CD14-positive monocyte (primary cell): ENCODE measurements at regions not wholly inside any gene's neighbourhood (a gene's known extent, or its start where the extent isn't known, plus 50 kb on each side); places are given as distances from the start of the nearest gene placed in this dataset.
A peak's percentile ranks its signal among the peaks of the same experiment; 100 is the strongest.

Experiments used
- DNase-seq, 3 donors: peaks; one replicate each; pipeline ENCODE4 v3.0.0-alpha.2; 2011 to 2022
- H2AFZ ChIP-seq: 2 replicates; pipeline ENCODE4 v1.6.0; 2012; ENCODE audit warnings: mild to moderate bottlenecking, low read depth, low read length, inconsistent platforms; ENCODE audit not compliant: insufficient read depth, poor library complexity, severe bottlenecking
- H3K27ac ChIP-seq, 2 donors: 1 replicate in 1 of 2; 2 replicates in 1 of 2; pipeline ENCODE4 v1.5.1; 2012 to 2013; ENCODE audit warnings: low read length in 2 of 2, control low read depth in 1 of 2, inconsistent platforms in 1 of 2, low read depth in 1 of 2, mild to moderate bottlenecking in 1 of 2
- H3K27me3 ChIP-seq, 2 donors: one replicate each; pipeline versions ENCODE4 v1.6.0 to v1.6.1; 2011 to 2013; ENCODE audit warnings: low read length in 2 of 2; ENCODE audit not compliant: control insufficient read depth in 2 of 2, insufficient read depth in 2 of 2
- H3K36me3 ChIP-seq, 2 donors: replicated peaks in 1 of 2; 1 replicate in 1 of 2; 2 replicates in 1 of 2; pipeline versions ENCODE4 v1.5.1 to v1.6.1; 2012 to 2013; ENCODE audit warnings: low read length in 2 of 2, control low read depth in 1 of 2, inconsistent platforms in 1 of 2, mild to moderate bottlenecking in 1 of 2; ENCODE audit not compliant: insufficient read depth in 2 of 2, control insufficient read depth in 1 of 2
- H3K4me1 ChIP-seq, 2 donors: 1 replicate in 1 of 2; 2 replicates in 1 of 2; pipeline versions ENCODE4 v1.5.1 to v1.6.1; 2012 to 2013; ENCODE audit warnings: low read length in 2 of 2, control low read depth in 1 of 2, inconsistent platforms in 1 of 2, mild to moderate bottlenecking in 1 of 2, moderate library complexity in 1 of 2; ENCODE audit not compliant: insufficient read depth in 2 of 2, control insufficient read depth in 1 of 2
- H3K4me2 ChIP-seq: replicated peaks from 2 replicates; pipeline ENCODE3; 2012; ENCODE audit warnings: low read length, moderate library complexity, mild to moderate bottlenecking; ENCODE audit not compliant: poor library complexity, severe bottlenecking; ENCODE audit errors: extremely low read depth
- H3K4me3 ChIP-seq, 3 experiments: fragments of 200-600 bp in 1 of 3; sonication (generic) in 1 of 3; replicated peaks in 1 of 3; 1 replicate in 2 of 3; 2 replicates in 1 of 3; pipeline ENCODE4 v1.5.1; 2011 to 2013; ENCODE audit warnings: low read length in 3 of 3, mild to moderate bottlenecking in 3 of 3, control low read depth in 2 of 3, low read depth in 2 of 3, inconsistent platforms in 1 of 3, moderate library complexity in 1 of 3
- H3K79me2 ChIP-seq: 2 replicates; pipeline ENCODE4 v1.6.0; 2012; ENCODE audit warnings: mild to moderate bottlenecking, control low read depth, inconsistent platforms, low read length, moderate library complexity; ENCODE audit not compliant: insufficient read depth
- H3K9ac ChIP-seq: 2 replicates; pipeline ENCODE4 v1.6.0; 2017; ENCODE audit warnings: low read length, mild to moderate bottlenecking; ENCODE audit not compliant: insufficient read depth, poor library complexity, severe bottlenecking
- H3K9me3 ChIP-seq, 2 donors: replicated peaks in 1 of 2; 1 replicate in 1 of 2; 2 replicates in 1 of 2; pipeline versions ENCODE4 v1.5.1 to v1.6.1; 2012 to 2013; ENCODE audit warnings: low read length in 2 of 2, control low read depth in 1 of 2; ENCODE audit not compliant: control insufficient read depth in 1 of 2, insufficient read depth in 1 of 2
- H4K20me1 ChIP-seq: 2 replicates; pipeline ENCODE4 v1.6.0; 2012; ENCODE audit warnings: mild to moderate bottlenecking, low read length, control low read depth, moderate library complexity; ENCODE audit not compliant: insufficient read depth
- H3K27ac Mint-ChIP-seq, 7 donors: one replicate each; pipeline ENCODE4 v1.8.0; 2020; ENCODE audit warnings: mild to moderate bottlenecking in 7 of 7, mixed read lengths in 7 of 7, moderate library complexity in 6 of 7, inconsistent platforms in 2 of 7
- H3K27me3 Mint-ChIP-seq, 3 donors: one replicate each; pipeline ENCODE4 v1.8.0; 2021 to 2022; ENCODE audit warnings: low read depth in 3 of 3, mild to moderate bottlenecking in 3 of 3, mixed read lengths in 3 of 3, moderate library complexity in 3 of 3, inconsistent platforms in 1 of 3
- H3K36me3 Mint-ChIP-seq, 2 donors: one replicate each; pipeline ENCODE4 v1.8.0; 2020; ENCODE audit warnings: mixed read lengths in 2 of 2, inconsistent platforms in 1 of 2, mild to moderate bottlenecking in 1 of 2
- H3K4me1 Mint-ChIP-seq: one replicate; pipeline ENCODE4 v1.8.0; 2020; ENCODE audit warnings: mild to moderate bottlenecking, mixed read lengths
- H3K4me3 Mint-ChIP-seq, 2 donors: one replicate each; pipeline ENCODE4 v1.8.0; 2020; ENCODE audit warnings: mild to moderate bottlenecking in 2 of 2, mixed read lengths in 2 of 2, moderate library complexity in 1 of 2
- H3K9me3 Mint-ChIP-seq, 7 donors: one replicate each; pipeline ENCODE4 v1.8.0; 2020 to 2022; ENCODE audit warnings: mixed read lengths in 7 of 7, mild to moderate bottlenecking in 6 of 7, moderate library complexity in 6 of 7, inconsistent platforms in 2 of 7
- WGBS: methylation state at CpG from one replicate; pipeline ENCODE4 v1.1.5; 2013; ENCODE audit warnings: missing lambda C conversion rate; ENCODE audit not compliant: insufficient coverage; 5-methylcytosine and 5-hydroxymethylcytosine counted together
- intact Hi-C, 2 donors: fragments of 100-400 bp; cut with micrococcal nuclease; formaldehyde crosslinking; loops; one replicate each; pipeline versions ENCODE4 v1.15.0 to v1.15.1; 2023
- TF ChIP-seq, protein P1 (sequence below): fragments of 200-600 bp; IDR thresholded peaks from one replicate; pipeline ENCODE4 v1.8.0; 2022; ENCODE audit warnings: antibody characterized with exemption, mild to moderate bottlenecking

DNA sequence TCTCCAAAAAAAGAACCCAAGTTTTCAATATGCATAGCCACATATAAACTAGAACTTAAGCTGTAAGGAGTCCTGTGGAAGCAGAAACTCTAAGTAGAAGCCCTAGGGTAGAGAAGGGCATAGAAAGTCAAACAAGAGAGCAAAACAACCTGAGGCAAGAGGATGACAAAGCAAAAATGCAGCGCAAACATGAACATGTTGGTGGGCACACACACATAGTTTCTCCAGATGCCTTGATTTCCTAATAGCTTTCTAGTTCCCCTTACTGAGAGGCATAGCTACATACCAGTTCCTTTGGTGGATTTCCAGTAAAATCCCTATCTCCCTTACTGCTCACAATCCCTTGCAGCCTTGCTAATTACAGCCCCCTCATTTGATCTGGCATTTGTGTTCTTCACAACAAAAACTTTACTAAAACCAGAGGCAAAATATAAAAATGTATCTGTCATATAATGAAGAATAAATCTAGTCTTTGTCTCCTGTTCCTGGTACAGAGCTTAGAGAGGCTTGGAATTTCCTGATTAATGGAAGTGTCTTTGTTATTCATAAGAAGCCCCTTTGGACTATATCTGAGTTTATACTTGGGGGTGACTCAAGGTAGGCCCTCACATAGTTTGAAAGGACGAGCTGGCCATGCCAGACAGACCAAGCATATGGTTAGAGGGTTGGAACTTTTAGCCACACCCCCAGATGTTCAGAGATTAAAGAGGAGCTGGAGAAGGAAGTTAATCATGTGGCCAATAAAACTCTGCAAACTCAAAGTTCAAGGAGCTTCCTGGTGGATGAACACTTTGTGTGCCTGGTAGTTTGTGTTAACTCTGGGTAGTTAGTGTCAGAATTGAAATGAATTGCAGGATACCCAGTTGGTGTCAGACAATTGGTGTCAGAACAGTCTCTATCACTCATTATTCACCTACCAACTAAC is 52.7 kb upstream of the ZCCHC13 start:
- intact Hi-C loops: no loop called here
- Histone ChIP-seq H3K9me3 (no peaks in the 10 kb centered on the region), H4K20me1 (no peaks in the 10 kb centered on the region), H3K9ac (no peak overlapping the region), H3K79me2 (peaks cover 15% of the 10 kb centered on the region), H3K4me3 (peak overlapping the region in 1 of 3 experiments; percentile 33), H3K36me3 (peaks cover 3 to 4% of the 10 kb centered on the region in 2 donors), H3K4me2 (peak overlapping the region; percentile 44), H3K27me3 (no peaks in the 10 kb centered on the region), H3K27ac (peak overlapping the region; percentile 76 to 81), H3K4me1 (peaks cover 39 to 43% of the 10 kb centered on the region in 2 donors), H2AFZ (peak overlapping the region; percentile 27)
- Mint-ChIP-seq H3K9me3 (no peaks in the 10 kb centered on the region), H3K36me3 (peaks cover 7 to 26% of the 10 kb centered on the region in 2 donors), H3K27ac (peak overlapping the region; percentile 76 to 95 (median 88)), H3K4me1 (peaks cover 50% of the 10 kb centered on the region), H3K27me3 (peaks cover 0 to 8% (median 0%) of the 10 kb centered on the region in 3 donors), H3K4me3 (peak overlapping the region in 1 of 2 donors; percentile 63)
- TF ChIP-seq, protein P1, sequence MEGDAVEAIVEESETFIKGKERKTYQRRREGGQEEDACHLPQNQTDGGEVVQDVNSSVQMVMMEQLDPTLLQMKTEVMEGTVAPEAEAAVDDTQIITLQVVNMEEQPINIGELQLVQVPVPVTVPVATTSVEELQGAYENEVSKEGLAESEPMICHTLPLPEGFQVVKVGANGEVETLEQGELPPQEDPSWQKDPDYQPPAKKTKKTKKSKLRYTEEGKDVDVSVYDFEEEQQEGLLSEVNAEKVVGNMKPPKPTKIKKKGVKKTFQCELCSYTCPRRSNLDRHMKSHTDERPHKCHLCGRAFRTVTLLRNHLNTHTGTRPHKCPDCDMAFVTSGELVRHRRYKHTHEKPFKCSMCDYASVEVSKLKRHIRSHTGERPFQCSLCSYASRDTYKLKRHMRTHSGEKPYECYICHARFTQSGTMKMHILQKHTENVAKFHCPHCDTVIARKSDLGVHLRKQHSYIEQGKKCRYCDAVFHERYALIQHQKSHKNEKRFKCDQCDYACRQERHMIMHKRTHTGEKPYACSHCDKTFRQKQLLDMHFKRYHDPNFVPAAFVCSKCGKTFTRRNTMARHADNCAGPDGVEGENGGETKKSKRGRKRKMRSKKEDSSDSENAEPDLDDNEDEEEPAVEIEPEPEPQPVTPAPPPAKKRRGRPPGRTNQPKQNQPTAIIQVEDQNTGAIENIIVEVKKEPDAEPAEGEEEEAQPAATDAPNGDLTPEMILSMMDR: no peak
- WGBS: no CpG with 5 or more reads among the region's 2 CpGs
- peak; percentile 60 to 76 (median 74) for DNase-seq

DNA sequence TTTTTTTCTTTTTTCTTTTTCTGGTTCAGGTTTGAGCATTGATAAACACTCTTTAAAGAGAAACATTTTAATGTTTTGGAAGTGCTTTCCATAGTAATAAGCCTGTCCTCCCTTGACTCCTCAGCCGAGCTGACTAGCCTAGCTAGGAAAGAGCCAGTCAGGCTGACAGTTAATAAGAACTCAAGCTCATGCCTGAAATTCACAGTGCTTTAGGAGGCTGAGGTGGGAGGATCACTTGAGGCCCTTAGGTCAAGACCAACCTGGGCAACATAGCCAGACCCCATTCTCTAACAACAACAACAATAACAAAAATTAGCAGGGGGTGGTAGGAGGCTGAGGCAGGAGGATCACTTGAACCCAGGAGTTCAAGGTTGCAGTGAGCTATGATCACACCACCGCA is 53.4 kb upstream of the ZCCHC13 start:
- Histone ChIP-seq H3K9ac (no peak overlapping the region), H4K20me1 (no peaks in the 10 kb centered on the region), H3K27me3 (no peaks in the 10 kb centered on the region), H3K9me3 (no peaks in the 10 kb centered on the region), H3K4me1 (peaks cover 39 to 43% of the 10 kb centered on the region in 2 donors), H3K36me3 (peaks cover 0 to 3% of the 10 kb centered on the region in 2 donors), H3K27ac (peak overlapping the region; percentile 76 to 81), H3K4me3 (peak overlapping the region in 1 of 3 experiments; percentile 33), H3K79me2 (peaks cover 15% of the 10 kb centered on the region), H3K4me2 (peak overlapping the region; percentile 44), H2AFZ (no peak overlapping the region)
- intact Hi-C loops: no loop called here
- H3K9me3 Mint-ChIP-seq: no peaks in the 10 kb centered on the region
- TF ChIP-seq, protein P1: no peak
- WGBS: no CpG with 5 or more reads among the region's 2 CpGs
- H3K4me1 Mint-ChIP-seq: peaks cover 43% of the 10 kb centered on the region
- H3K27ac Mint-ChIP-seq: peak overlapping the region; percentile 72 to 95 (median 88)
- no peak overlapping the region for H3K4me3 Mint-ChIP-seq
- DNase-seq: no peak
- peaks cover 0 to 6% (median 0%) of the 10 kb centered on the region in 3 donors for H3K27me3 Mint-ChIP-seq
- peaks cover 5 to 23% of the 10 kb centered on the region in 2 donors for H3K36me3 Mint-ChIP-seq
